CD14-positive monocyte (primary cell): ENCODE measurements at regions not wholly inside any gene's neighbourhood (a gene's known extent, or its start where the extent isn't known, plus 50 kb on each side); places are given as distances from the start of the nearest gene placed in this dataset.

Experiments
- DNase-seq, 3 donors: peaks; one replicate each; pipeline ENCODE4 v3.0.0-alpha.2; 2011 to 2022
- H2AFZ ChIP-seq: 2 replicates; pipeline ENCODE4 v1.6.0; 2012; ENCODE audit warnings: mild to moderate bottlenecking, low read depth, low read length, inconsistent platforms; ENCODE audit not compliant: insufficient read depth, poor library complexity, severe bottlenecking
- H3K27ac ChIP-seq, 2 donors: 1 replicate in 1 of 2; 2 replicates in 1 of 2; pipeline ENCODE4 v1.5.1; 2012 to 2013; ENCODE audit warnings: low read length in 2 of 2, control low read depth in 1 of 2, inconsistent platforms in 1 of 2, low read depth in 1 of 2, mild to moderate bottlenecking in 1 of 2
- H3K27me3 ChIP-seq, 2 donors: one replicate each; pipeline versions ENCODE4 v1.6.0 to v1.6.1; 2011 to 2013; ENCODE audit warnings: low read length in 2 of 2; ENCODE audit not compliant: control insufficient read depth in 2 of 2, insufficient read depth in 2 of 2
- H3K36me3 ChIP-seq, 2 donors: replicated peaks in 1 of 2; 1 replicate in 1 of 2; 2 replicates in 1 of 2; pipeline versions ENCODE4 v1.5.1 to v1.6.1; 2012 to 2013; ENCODE audit warnings: low read length in 2 of 2, control low read depth in 1 of 2, inconsistent platforms in 1 of 2, mild to moderate bottlenecking in 1 of 2; ENCODE audit not compliant: insufficient read depth in 2 of 2, control insufficient read depth in 1 of 2
- H3K4me1 ChIP-seq, 2 donors: 1 replicate in 1 of 2; 2 replicates in 1 of 2; pipeline versions ENCODE4 v1.5.1 to v1.6.1; 2012 to 2013; ENCODE audit warnings: low read length in 2 of 2, control low read depth in 1 of 2, inconsistent platforms in 1 of 2, mild to moderate bottlenecking in 1 of 2, moderate library complexity in 1 of 2; ENCODE audit not compliant: insufficient read depth in 2 of 2, control insufficient read depth in 1 of 2
- H3K4me2 ChIP-seq: replicated peaks from 2 replicates; pipeline ENCODE3; 2012; ENCODE audit warnings: low read length, moderate library complexity, mild to moderate bottlenecking; ENCODE audit not compliant: poor library complexity, severe bottlenecking; ENCODE audit errors: extremely low read depth
- H3K4me3 ChIP-seq, 3 experiments: fragments of 200-600 bp in 1 of 3; sonication (generic) in 1 of 3; replicated peaks in 1 of 3; 1 replicate in 2 of 3; 2 replicates in 1 of 3; pipeline ENCODE4 v1.5.1; 2011 to 2013; ENCODE audit warnings: low read length in 3 of 3, mild to moderate bottlenecking in 3 of 3, control low read depth in 2 of 3, low read depth in 2 of 3, inconsistent platforms in 1 of 3, moderate library complexity in 1 of 3
- H3K79me2 ChIP-seq: 2 replicates; pipeline ENCODE4 v1.6.0; 2012; ENCODE audit warnings: mild to moderate bottlenecking, control low read depth, inconsistent platforms, low read length, moderate library complexity; ENCODE audit not compliant: insufficient read depth
- H3K9ac ChIP-seq: 2 replicates; pipeline ENCODE4 v1.6.0; 2017; ENCODE audit warnings: low read length, mild to moderate bottlenecking; ENCODE audit not compliant: insufficient read depth, poor library complexity, severe bottlenecking
- H3K9me3 ChIP-seq, 2 donors: replicated peaks in 1 of 2; 1 replicate in 1 of 2; 2 replicates in 1 of 2; pipeline versions ENCODE4 v1.5.1 to v1.6.1; 2012 to 2013; ENCODE audit warnings: low read length in 2 of 2, control low read depth in 1 of 2; ENCODE audit not compliant: control insufficient read depth in 1 of 2, insufficient read depth in 1 of 2
- H4K20me1 ChIP-seq: 2 replicates; pipeline ENCODE4 v1.6.0; 2012; ENCODE audit warnings: mild to moderate bottlenecking, low read length, control low read depth, moderate library complexity; ENCODE audit not compliant: insufficient read depth
- H3K27ac Mint-ChIP-seq, 7 donors: one replicate each; pipeline ENCODE4 v1.8.0; 2020; ENCODE audit warnings: mild to moderate bottlenecking in 7 of 7, mixed read lengths in 7 of 7, moderate library complexity in 6 of 7, inconsistent platforms in 2 of 7
- H3K27me3 Mint-ChIP-seq, 3 donors: one replicate each; pipeline ENCODE4 v1.8.0; 2021 to 2022; ENCODE audit warnings: low read depth in 3 of 3, mild to moderate bottlenecking in 3 of 3, mixed read lengths in 3 of 3, moderate library complexity in 3 of 3, inconsistent platforms in 1 of 3
- H3K36me3 Mint-ChIP-seq, 2 donors: one replicate each; pipeline ENCODE4 v1.8.0; 2020; ENCODE audit warnings: mixed read lengths in 2 of 2, inconsistent platforms in 1 of 2, mild to moderate bottlenecking in 1 of 2
- H3K4me1 Mint-ChIP-seq: one replicate; pipeline ENCODE4 v1.8.0; 2020; ENCODE audit warnings: mild to moderate bottlenecking, mixed read lengths
- H3K4me3 Mint-ChIP-seq, 2 donors: one replicate each; pipeline ENCODE4 v1.8.0; 2020; ENCODE audit warnings: mild to moderate bottlenecking in 2 of 2, mixed read lengths in 2 of 2, moderate library complexity in 1 of 2
- H3K9me3 Mint-ChIP-seq, 7 donors: one replicate each; pipeline ENCODE4 v1.8.0; 2020 to 2022; ENCODE audit warnings: mixed read lengths in 7 of 7, mild to moderate bottlenecking in 6 of 7, moderate library complexity in 6 of 7, inconsistent platforms in 2 of 7
- WGBS: methylation state at CpG from one replicate; pipeline ENCODE4 v1.1.5; 2013; ENCODE audit warnings: missing lambda C conversion rate; ENCODE audit not compliant: insufficient coverage; 5-methylcytosine and 5-hydroxymethylcytosine counted together
- intact Hi-C, 2 donors: fragments of 100-400 bp; cut with micrococcal nuclease; formaldehyde crosslinking; loops; one replicate each; pipeline versions ENCODE4 v1.15.0 to v1.15.1; 2023
- TF ChIP-seq, protein P1 (sequence below): fragments of 200-600 bp; IDR thresholded peaks from one replicate; pipeline ENCODE4 v1.8.0; 2022; ENCODE audit warnings: antibody characterized with exemption, mild to moderate bottlenecking

- H3K79me2 ChIP-seq = no peaks in the 10 kb centered on the region
- peaks cover 3 to 4% of the 10 kb centered on the region in 2 donors for H3K4me1 ChIP-seq
- H3K27ac ChIP-seq = no peak overlapping the region
- 0% methylated on average over 2 of the region's 3 CpGs for WGBS
- Mint-ChIP-seq H3K27ac (no peak overlapping the region), H3K4me3 (peak overlapping the region in 1 of 2 donors; percentile 36), H3K27me3 (peaks cover 12 to 43% (median 14%) of the 10 kb centered on the region in 3 donors), H3K36me3 (no peaks in the 10 kb centered on the region), H3K4me1 (peaks cover 3% of the 10 kb centered on the region), H3K9me3 (no peaks in the 10 kb centered on the region)
- TF ChIP-seq, protein P1, sequence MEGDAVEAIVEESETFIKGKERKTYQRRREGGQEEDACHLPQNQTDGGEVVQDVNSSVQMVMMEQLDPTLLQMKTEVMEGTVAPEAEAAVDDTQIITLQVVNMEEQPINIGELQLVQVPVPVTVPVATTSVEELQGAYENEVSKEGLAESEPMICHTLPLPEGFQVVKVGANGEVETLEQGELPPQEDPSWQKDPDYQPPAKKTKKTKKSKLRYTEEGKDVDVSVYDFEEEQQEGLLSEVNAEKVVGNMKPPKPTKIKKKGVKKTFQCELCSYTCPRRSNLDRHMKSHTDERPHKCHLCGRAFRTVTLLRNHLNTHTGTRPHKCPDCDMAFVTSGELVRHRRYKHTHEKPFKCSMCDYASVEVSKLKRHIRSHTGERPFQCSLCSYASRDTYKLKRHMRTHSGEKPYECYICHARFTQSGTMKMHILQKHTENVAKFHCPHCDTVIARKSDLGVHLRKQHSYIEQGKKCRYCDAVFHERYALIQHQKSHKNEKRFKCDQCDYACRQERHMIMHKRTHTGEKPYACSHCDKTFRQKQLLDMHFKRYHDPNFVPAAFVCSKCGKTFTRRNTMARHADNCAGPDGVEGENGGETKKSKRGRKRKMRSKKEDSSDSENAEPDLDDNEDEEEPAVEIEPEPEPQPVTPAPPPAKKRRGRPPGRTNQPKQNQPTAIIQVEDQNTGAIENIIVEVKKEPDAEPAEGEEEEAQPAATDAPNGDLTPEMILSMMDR = no peak
- no peak overlapping the region for H3K4me2 ChIP-seq
- H4K20me1 ChIP-seq = no peaks in the 10 kb centered on the region
- peaks cover 12 to 14% of the 10 kb centered on the region in 2 donors for H3K27me3 ChIP-seq
- no peak overlapping the region for H3K9ac ChIP-seq
- H3K36me3 ChIP-seq = no peaks in the 10 kb centered on the region
- no peaks in the 10 kb centered on the region for H3K9me3 ChIP-seq
- intact Hi-C loops = no loop called here
- no peak for DNase-seq
- no peak overlapping the region for H3K4me3 ChIP-seq
- H2AFZ ChIP-seq = no peak overlapping the region
Measured at GRCh38 chr7:26538689-26539088, 247.0 kb downstream of the SNX10 start.

DNA sequence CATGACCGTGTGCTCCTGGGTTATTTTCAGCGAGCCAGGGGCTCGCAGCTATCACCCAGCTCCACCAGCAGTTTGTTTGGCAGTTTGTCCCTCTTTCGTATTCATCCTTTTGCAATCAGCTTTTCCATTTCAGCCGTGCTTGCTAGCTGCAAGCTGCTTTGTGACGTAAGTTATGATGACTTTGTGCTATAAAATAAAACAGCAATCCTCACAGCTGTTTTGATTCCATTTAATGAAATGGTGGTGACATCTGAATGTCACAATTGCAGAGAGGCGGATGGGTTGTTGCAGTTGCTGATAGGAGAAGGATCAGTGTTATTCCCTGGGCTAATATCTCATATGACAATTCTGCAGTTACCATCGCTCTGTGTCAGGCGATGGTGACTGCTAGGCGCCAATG lies 251.7 kb downstream of the SNX10 start:
- H3K4me1 ChIP-seq = peaks cover 3 to 4% of the 10 kb centered on the region in 2 donors
- Mint-ChIP-seq H3K9me3 (peaks cover 0 to 3% (median 2%) of the 10 kb centered on the region in 7 donors), H3K36me3 (no peaks in the 10 kb centered on the region), H3K27me3 (peaks cover 8 to 16% (median 11%) of the 10 kb centered on the region in 3 donors), H3K27ac (no peak overlapping the region), H3K4me1 (peaks cover 3% of the 10 kb centered on the region), H3K4me3 (peak overlapping the region in 1 of 2 donors; percentile 64)
- no peaks in the 10 kb centered on the region for H3K79me2 ChIP-seq
- H2AFZ ChIP-seq = no peak overlapping the region
- no peaks in the 10 kb centered on the region for H4K20me1 ChIP-seq
- no peaks in the 10 kb centered on the region for H3K36me3 ChIP-seq
- 53% methylated on average over 3 of the region's 10 CpGs for WGBS
- TF ChIP-seq, protein P1 = no peak
- no peak overlapping the region for H3K27ac ChIP-seq
- H3K9ac ChIP-seq = no peak overlapping the region
- H3K4me3 ChIP-seq = no peak overlapping the region
- intact Hi-C loops = no loop called here
- H3K27me3 ChIP-seq = peaks cover 5 to 8% of the 10 kb centered on the region in 2 donors
- DNase-seq = no peak
- H3K9me3 ChIP-seq = no peaks in the 10 kb centered on the region
- H3K4me2 ChIP-seq = no peak overlapping the region
